ENCODE measurements at regions not wholly inside any gene's neighbourhood (a gene's known extent, or its start where the extent isn't known, plus 50 kb on each side); places are given as distances from the start of the nearest gene placed in this dataset.

- TF ChIP-seq, protein P1, sequence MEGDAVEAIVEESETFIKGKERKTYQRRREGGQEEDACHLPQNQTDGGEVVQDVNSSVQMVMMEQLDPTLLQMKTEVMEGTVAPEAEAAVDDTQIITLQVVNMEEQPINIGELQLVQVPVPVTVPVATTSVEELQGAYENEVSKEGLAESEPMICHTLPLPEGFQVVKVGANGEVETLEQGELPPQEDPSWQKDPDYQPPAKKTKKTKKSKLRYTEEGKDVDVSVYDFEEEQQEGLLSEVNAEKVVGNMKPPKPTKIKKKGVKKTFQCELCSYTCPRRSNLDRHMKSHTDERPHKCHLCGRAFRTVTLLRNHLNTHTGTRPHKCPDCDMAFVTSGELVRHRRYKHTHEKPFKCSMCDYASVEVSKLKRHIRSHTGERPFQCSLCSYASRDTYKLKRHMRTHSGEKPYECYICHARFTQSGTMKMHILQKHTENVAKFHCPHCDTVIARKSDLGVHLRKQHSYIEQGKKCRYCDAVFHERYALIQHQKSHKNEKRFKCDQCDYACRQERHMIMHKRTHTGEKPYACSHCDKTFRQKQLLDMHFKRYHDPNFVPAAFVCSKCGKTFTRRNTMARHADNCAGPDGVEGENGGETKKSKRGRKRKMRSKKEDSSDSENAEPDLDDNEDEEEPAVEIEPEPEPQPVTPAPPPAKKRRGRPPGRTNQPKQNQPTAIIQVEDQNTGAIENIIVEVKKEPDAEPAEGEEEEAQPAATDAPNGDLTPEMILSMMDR (IDR thresholded peaks at IDR 0.05; ENCODE audit: low read depth, low read length, poor library complexity, severe bottlenecking), result no peak
- no peak for TF ChIP-seq EZH2phosphoT487 (IDR thresholded peaks at IDR 0.05; ENCODE audit: borderline replicate concordance, low read length)
These were observed 1187.0 kb upstream of the SLC10A2 start for GRCh38 chr13:104253063-104253680.
